Lower lobe of right lung (tissue), 2 donors: ENCODE measurements at regions not wholly inside any gene's neighbourhood (a gene's known extent, or its start where the extent isn't known, plus 50 kb on each side); places are given as distances from the start of the nearest gene placed in this dataset.

Source experiments
- ATAC-seq, 2 donors: fragments of 200-7000 bp; cut with Tn5 transposase; one replicate each; pipeline ENCODE4 v1.9.1; 2020 to 2022; ENCODE audit warnings: mild to moderate bottlenecking in 2 of 2, moderate library complexity in 2 of 2
- DNase-seq: peaks from one replicate; pipeline ENCODE4 v3.0.0-alpha.2; 2020
- H3K27ac ChIP-seq: fragments of 200-600 bp; one replicate; pipeline ENCODE4 v1.8.0; 2022
- H3K27me3 ChIP-seq: fragments of 200-600 bp; one replicate; pipeline ENCODE4 v1.8.0; 2022; ENCODE audit warnings: low read depth
- H3K36me3 ChIP-seq: fragments of 200-600 bp; one replicate; pipeline ENCODE4 v1.8.0; 2022; ENCODE audit warnings: mild to moderate bottlenecking
- H3K4me1 ChIP-seq: fragments of 200-600 bp; one replicate; pipeline ENCODE4 v1.8.0; 2022
- H3K4me3 ChIP-seq: fragments of 200-600 bp; one replicate; pipeline ENCODE4 v1.8.0; 2022; ENCODE audit warnings: mild to moderate bottlenecking
- H3K9me3 ChIP-seq: fragments of 200-600 bp; one replicate; pipeline ENCODE4 v1.8.0; 2022
- CTCF ChIP-seq: fragments of 200-600 bp; IDR thresholded peaks from one replicate; pipeline ENCODE4 v1.8.0; 2022; ENCODE audit warnings: antibody characterized with exemption, mild to moderate bottlenecking
- intact Hi-C: fragments of 100-400 bp; cut with DNase I; formaldehyde crosslinking; loops from one replicate; pipeline ENCODE4 v1.11.0; 2022
- donor health status: DM: no; HTN: yes; CAD: no; lungs with severe emphysema.

- H3K27me3 ChIP-seq = no peaks in the 10 kb centered on the region
- intact Hi-C loops = no loop called here
- no peak for TF ChIP-seq CTCF
- no peak overlapping the region for H3K27ac ChIP-seq
- no peak overlapping the region for H3K4me3 ChIP-seq
- H3K9me3 ChIP-seq = no peaks in the 10 kb centered on the region
- no peaks in the 10 kb centered on the region for H3K4me1 ChIP-seq
- DNase-seq (no peak), ATAC-seq (no peak)
- H3K36me3 ChIP-seq = no peaks in the 10 kb centered on the region
Measured at GRCh38 chr7:18283045-18283444, 212.5 kb upstream of the HDAC9 start.

- no peak overlapping the region for H3K27ac ChIP-seq
- no peaks in the 10 kb centered on the region for H3K9me3 ChIP-seq
- H3K4me3 ChIP-seq = no peak overlapping the region
- no peak for TF ChIP-seq CTCF
- ATAC-seq (no peak), DNase-seq (no peak)
- no peaks in the 10 kb centered on the region for H3K36me3 ChIP-seq
- intact Hi-C loops = no loop called here
- H3K27me3 ChIP-seq = no peaks in the 10 kb centered on the region
- no peaks in the 10 kb centered on the region for H3K4me1 ChIP-seq
Measured at GRCh38 chr7:18287482-18287881, 208.1 kb upstream of the HDAC9 start.

- no peak for TF ChIP-seq CTCF
- ATAC-seq (no peak), DNase-seq (no peak)
- no peaks in the 10 kb centered on the region for H3K36me3 ChIP-seq
- H3K27ac ChIP-seq = no peak overlapping the region
- no peak overlapping the region for H3K4me3 ChIP-seq
- intact Hi-C loops = no loop called here
- H3K4me1 ChIP-seq = no peaks in the 10 kb centered on the region
- no peaks in the 10 kb centered on the region for H3K9me3 ChIP-seq
- no peaks in the 10 kb centered on the region for H3K27me3 ChIP-seq
Measured at GRCh38 chr7:18288322-18289037, 207.1 kb upstream of the HDAC9 start.

GRCh38 chr7:18289788-18290187 is 205.8 kb upstream of the HDAC9 start:
- intact Hi-C loops = no loop called here
- H3K27me3 ChIP-seq = no peaks in the 10 kb centered on the region
- H3K4me1 ChIP-seq = no peaks in the 10 kb centered on the region
- H3K4me3 ChIP-seq = peak overlapping the region; percentile 29
- ATAC-seq = no peak
- no peaks in the 10 kb centered on the region for H3K36me3 ChIP-seq
- no peak for DNase-seq
- TF ChIP-seq CTCF = no peak
- no peak overlapping the region for H3K27ac ChIP-seq
- no peaks in the 10 kb centered on the region for H3K9me3 ChIP-seq

GRCh38 chr7:18290223-18290622 is 205.3 kb upstream of the HDAC9 start:
- no peak for TF ChIP-seq CTCF
- ATAC-seq = no peak
- Histone ChIP-seq H3K9me3 (no peaks in the 10 kb centered on the region), H3K27me3 (no peaks in the 10 kb centered on the region), H3K27ac (peak overlapping the region; percentile 9), H3K4me1 (no peaks in the 10 kb centered on the region), H3K4me3 (peak overlapping the region; percentile 29), H3K36me3 (no peaks in the 10 kb centered on the region)
- no peak for DNase-seq
- intact Hi-C loops = no loop called here
